Activated naive CD8-positive, alpha-beta T cell treated with anti-CD3 and anti-CD28 coated beads, Interleukin-2, amount 10 ng/mL, durations not matched to agents 7 days and 5 days (primary cell): ENCODE measurements at regions not wholly inside any gene's neighbourhood (a gene's known extent, or its start where the extent isn't known, plus 50 kb on each side); places are given as distances from the start of the nearest gene placed in this dataset.

Source experiments
- ATAC-seq: fragments of 150-1000 bp; cut with Tn5 transposase; one replicate; pipeline ENCODE4 v1.10.0; 2021; ENCODE audit warnings: low read depth, moderate library complexity
- POLR2A ChIA-PET: fragments of 350-600 bp; sonication (Branson Sonifier 250); formaldehyde crosslinking; loops from one replicate; lab custom pipeline; 2021; ENCODE audit warnings: antibody characterized with exemption; lab: Charles Lee
- DNase-seq: peaks from one replicate; pipeline ENCODE4 v3.0.0; 2021
- H3K27ac Mint-ChIP-seq: one replicate; pipeline ENCODE4 v1.8.0; 2022; ENCODE audit warnings: mild to moderate bottlenecking, mixed read lengths
- H3K27me3 Mint-ChIP-seq: one replicate; pipeline ENCODE4 v1.8.0; 2022; ENCODE audit warnings: mild to moderate bottlenecking, moderate library complexity, mixed read lengths
- H3K36me3 Mint-ChIP-seq: one replicate; pipeline ENCODE4 v1.8.0; 2021; ENCODE audit warnings: mild to moderate bottlenecking, mixed read lengths
- H3K4me1 Mint-ChIP-seq: one replicate; pipeline ENCODE4 v1.8.0; 2021; ENCODE audit warnings: mixed read lengths
- H3K4me3 Mint-ChIP-seq: one replicate; pipeline ENCODE4 v1.8.0; 2022; ENCODE audit warnings: mild to moderate bottlenecking, moderate library complexity, mixed read lengths
- H3K9me3 Mint-ChIP-seq: one replicate; pipeline ENCODE4 v1.8.0; 2021; ENCODE audit warnings: mixed read lengths

- ATAC-seq, result no peak
- H3K27me3 Mint-ChIP-seq, result peaks cover 4% of the 10 kb centered on the region
- DNase-seq, result no peak
- H3K27ac Mint-ChIP-seq, result no peak overlapping the region
- H3K9me3 Mint-ChIP-seq, result peaks cover 7% of the 10 kb centered on the region
- H3K4me1 Mint-ChIP-seq, result no peaks in the 10 kb centered on the region
- POLR2A ChIA-PET, result no interaction called here
- no peaks in the 10 kb centered on the region for H3K36me3 Mint-ChIP-seq
- H3K4me3 Mint-ChIP-seq, result no peak overlapping the region
Measured at GRCh38 chr16:54597222-54597621, 310.6 kb upstream of the IRX3 start.

GRCh38 chr16:54595621-54596020, 309.0 kb upstream of the IRX3 start:
- Mint-ChIP-seq H3K9me3 (peaks cover 7% of the 10 kb centered on the region), H3K4me1 (no peaks in the 10 kb centered on the region), H3K27ac (no peak overlapping the region), H3K4me3 (no peak overlapping the region), H3K27me3 (peaks cover 4% of the 10 kb centered on the region), H3K36me3 (no peaks in the 10 kb centered on the region)
- ATAC-seq (no peak), DNase-seq (no peak)
- POLR2A ChIA-PET, result no interaction called here

- H3K27me3 Mint-ChIP-seq, result peaks cover 9% of the 10 kb centered on the region
- POLR2A ChIA-PET, result no interaction called here
- ATAC-seq, result no peak
Measured at GRCh38 chr16:54594601-54595391, 308.2 kb upstream of the IRX3 start.

GRCh38 chr16:54591816-54592246, 305.2 kb upstream of the IRX3 start:
- Mint-ChIP-seq H3K4me1 (no peaks in the 10 kb centered on the region), H3K27ac (no peak overlapping the region), H3K36me3 (no peaks in the 10 kb centered on the region), H3K27me3 (peaks cover 9% of the 10 kb centered on the region), H3K4me3 (no peak overlapping the region), H3K9me3 (peaks cover 2% of the 10 kb centered on the region)
- POLR2A ChIA-PET, result no interaction called here
- ATAC-seq (no peak), DNase-seq (no peak)

More at GRCh38 chr16:54594601-54595391, 308.2 kb upstream of the IRX3 start:
- no peak overlapping the region for H3K27ac Mint-ChIP-seq
- DNase-seq, result no peak
- H3K36me3 Mint-ChIP-seq, result no peaks in the 10 kb centered on the region
- H3K9me3 Mint-ChIP-seq, result peaks cover 7% of the 10 kb centered on the region
- no peak overlapping the region for H3K4me3 Mint-ChIP-seq
- no peaks in the 10 kb centered on the region for H3K4me1 Mint-ChIP-seq

GRCh38 chr16:54590836-54591235, 304.2 kb upstream of the IRX3 start:
- no peak for DNase-seq
- ATAC-seq, result no peak
- Mint-ChIP-seq H3K9me3 (peaks cover 2% of the 10 kb centered on the region), H3K4me1 (no peaks in the 10 kb centered on the region), H3K27ac (no peak overlapping the region), H3K4me3 (no peak overlapping the region), H3K27me3 (peaks cover 9% of the 10 kb centered on the region), H3K36me3 (no peaks in the 10 kb centered on the region)
- POLR2A ChIA-PET, result no interaction called here

- no peak overlapping the region for H3K27ac Mint-ChIP-seq
- H3K4me3 Mint-ChIP-seq, result no peak overlapping the region
- no peaks in the 10 kb centered on the region for H3K36me3 Mint-ChIP-seq
- peaks cover 10% of the 10 kb centered on the region for H3K27me3 Mint-ChIP-seq
- ATAC-seq (no peak), DNase-seq (no peak)
- peaks cover 5% of the 10 kb centered on the region for H3K9me3 Mint-ChIP-seq
- H3K4me1 Mint-ChIP-seq, result no peaks in the 10 kb centered on the region
- POLR2A ChIA-PET, result no interaction called here
Measured at GRCh38 chr16:54589326-54589725, 302.7 kb upstream of the IRX3 start.

- peaks cover 10% of the 10 kb centered on the region for H3K27me3 Mint-ChIP-seq
- POLR2A ChIA-PET, result no interaction called here
- H3K36me3 Mint-ChIP-seq, result no peaks in the 10 kb centered on the region
- no peak for DNase-seq
- H3K27ac Mint-ChIP-seq, result no peak overlapping the region
- H3K4me1 Mint-ChIP-seq, result no peaks in the 10 kb centered on the region
- no peak for ATAC-seq
- peaks cover 5% of the 10 kb centered on the region for H3K9me3 Mint-ChIP-seq
- H3K4me3 Mint-ChIP-seq, result no peak overlapping the region
Measured at GRCh38 chr16:54588026-54588425, 301.4 kb upstream of the IRX3 start.

GRCh38 chr16:54587176-54587515, 300.6 kb upstream of the IRX3 start:
- Mint-ChIP-seq H3K4me3 (no peak overlapping the region), H3K36me3 (no peaks in the 10 kb centered on the region), H3K4me1 (no peaks in the 10 kb centered on the region), H3K27ac (no peak overlapping the region), H3K27me3 (peaks cover 10% of the 10 kb centered on the region), H3K9me3 (peaks cover 5% of the 10 kb centered on the region)
- DNase-seq, result no peak
- ATAC-seq, result no peak
- POLR2A ChIA-PET, result no interaction called here

GRCh38 chr16:54586474-54587175, 300.0 kb upstream of the IRX3 start:
- H3K36me3 Mint-ChIP-seq, result no peaks in the 10 kb centered on the region
- H3K27ac Mint-ChIP-seq, result no peak overlapping the region
- DNase-seq (no peak), ATAC-seq (no peak)
- H3K4me3 Mint-ChIP-seq, result no peak overlapping the region
- peaks cover 5% of the 10 kb centered on the region for H3K9me3 Mint-ChIP-seq
- peaks cover 10% of the 10 kb centered on the region for H3K27me3 Mint-ChIP-seq
- no peaks in the 10 kb centered on the region for H3K4me1 Mint-ChIP-seq
- POLR2A ChIA-PET, result no interaction called here

- DNase-seq, result no peak
- Mint-ChIP-seq H3K27me3 (peaks cover 10% of the 10 kb centered on the region), H3K4me1 (no peaks in the 10 kb centered on the region), H3K9me3 (peaks cover 5% of the 10 kb centered on the region), H3K36me3 (no peaks in the 10 kb centered on the region), H3K4me3 (no peak overlapping the region), H3K27ac (no peak overlapping the region)
- POLR2A ChIA-PET, result no interaction called here
- no peak for ATAC-seq
Measured at GRCh38 chr16:54585998-54586340, 299.4 kb upstream of the IRX3 start.

- H3K4me1 Mint-ChIP-seq, result no peaks in the 10 kb centered on the region
- no peak for DNase-seq
- no peak for ATAC-seq
- no peak overlapping the region for H3K4me3 Mint-ChIP-seq
- H3K27ac Mint-ChIP-seq, result no peak overlapping the region
- POLR2A ChIA-PET, result no interaction called here
- H3K9me3 Mint-ChIP-seq, result peaks cover 5% of the 10 kb centered on the region
- no peaks in the 10 kb centered on the region for H3K36me3 Mint-ChIP-seq
- peaks cover 7% of the 10 kb centered on the region for H3K27me3 Mint-ChIP-seq
Measured at GRCh38 chr16:54585094-54585997, 298.8 kb upstream of the IRX3 start.

- H3K4me1 Mint-ChIP-seq, result no peaks in the 10 kb centered on the region
- no peak for DNase-seq
- peaks cover 5% of the 10 kb centered on the region for H3K9me3 Mint-ChIP-seq
- ATAC-seq, result no peak
- no peak overlapping the region for H3K4me3 Mint-ChIP-seq
- H3K36me3 Mint-ChIP-seq, result no peaks in the 10 kb centered on the region
- POLR2A ChIA-PET, result no interaction called here
- H3K27me3 Mint-ChIP-seq, result peaks cover 5% of the 10 kb centered on the region
- no peak overlapping the region for H3K27ac Mint-ChIP-seq
Measured at GRCh38 chr16:54584121-54584520, 297.5 kb upstream of the IRX3 start.

GRCh38 chr16:54582631-54583250, 296.2 kb upstream of the IRX3 start:
- Mint-ChIP-seq H3K9me3 (peaks cover 3% of the 10 kb centered on the region), H3K4me3 (no peak overlapping the region), H3K36me3 (no peaks in the 10 kb centered on the region), H3K4me1 (no peaks in the 10 kb centered on the region), H3K27me3 (peaks cover 8% of the 10 kb centered on the region), H3K27ac (no peak overlapping the region)
- DNase-seq, result no peak
- no peak for ATAC-seq
- POLR2A ChIA-PET, result no interaction called here
